HCT116 (cell line): ENCODE measurements at regions not wholly inside any gene's neighbourhood (a gene's known extent, or its start where the extent isn't known, plus 50 kb on each side); places are given as distances from the start of the nearest gene placed in this dataset.

Source experiments
- ATAC-seq: fragments of 200-7000 bp; cut with Tn5 transposase; 2 replicates; pipeline ENCODE4 v1.9.1; 2020; ENCODE audit warnings: mild to moderate bottlenecking, moderate library complexity
- BruUV-seq: library from RNA; stranded (reverse); fragments of 400-500 nt; replicated peaks from 2 replicates; lab custom pipeline; 2021; lab: Mats Ljungman, UMichigan
- CTCF ChIA-PET: fragments of 300-600 bp; sonication (Branson Sonifier 250); formaldehyde crosslinking; loops from one replicate; lab custom pipeline; 2021; ENCODE audit warnings: antibody characterized with exemption; lab: Charles Lee
- POLR2A ChIA-PET: fragments of 300-600, 350-600 bp; sonication (Branson Sonifier 250); formaldehyde crosslinking; loops from one replicate; lab custom pipeline; 2021; ENCODE audit warnings: antibody characterized with exemption; lab: Charles Lee
- RAD21 ChIA-PET, 2 experiments: fragments of 300-600 bp; sonication (Branson Sonifier 250); formaldehyde crosslinking; loops; one replicate each; lab custom pipeline; 2023; ENCODE audit warnings: low total read pairs in 2 of 2; ENCODE audit not compliant: uncharacterized antibody in 2 of 2, unreplicated experiment in 2 of 2, low non-redundant PET in 1 of 2; lab: Charles Lee
- DNase-seq: peaks from one replicate; pipeline ENCODE4 v3.0.0-alpha.2; 2010; ENCODE audit warnings: low read depth, low spot score
- H2AFZ ChIP-seq: fragments of 200-600 bp; shearing (Covaris generic), sonication (generic); 2 replicates; pipeline ENCODE4 v1.6.1; 2017; ENCODE audit warnings: low read depth, mixed run types, mixed read lengths, antibody characterized with exemption, low read length; ENCODE audit not compliant: poor library complexity, severe bottlenecking
- H3K27ac ChIP-seq: 2 replicates; pipeline ENCODE4 v1.5.1; 2012; ENCODE audit warnings: low read depth, low read length
- H3K27me3 ChIP-seq: fragments of 200-600 bp; sonication (generic); 2 replicates; pipeline ENCODE4 v1.6.1; 2016; ENCODE audit warnings: mixed run types, low read length, mixed read lengths; ENCODE audit not compliant: insufficient read depth
- H3K36me3 ChIP-seq, 2 experiments: fragments of 200-500 bp in 1 of 2; fragments of 200-600 bp in 1 of 2; sonication (Bioruptor generic) in 1 of 2; sonication (generic) in 1 of 2; 2 replicates each; pipeline versions ENCODE4 v1.5.1 to v1.6.1; 2014 to 2016; ENCODE audit warnings: low read length in 2 of 2, inconsistent platforms in 1 of 2, mixed read lengths in 1 of 2, mixed run types in 1 of 2; ENCODE audit not compliant: insufficient read depth in 2 of 2, control insufficient read depth in 1 of 2
- H3K4me1 ChIP-seq, 2 experiments: fragments of 200-600 bp in 1 of 2; sonication (generic) in 1 of 2; 2 replicates each; pipeline versions ENCODE4 v1.5.1 to v1.6.1; 2012 to 2017; ENCODE audit warnings: low read length in 2 of 2, inconsistent platforms in 1 of 2, mild to moderate bottlenecking in 1 of 2, mixed read lengths in 1 of 2, mixed run types in 1 of 2, moderate library complexity in 1 of 2; ENCODE audit not compliant: insufficient read depth in 2 of 2, control insufficient read depth in 1 of 2
- H3K4me2 ChIP-seq: fragments of 200-600 bp; sonication (generic); 2 replicates; pipeline ENCODE4 v1.6.1; 2017; ENCODE audit warnings: mixed run types, low read length, mixed read lengths
- H3K4me3 ChIP-seq, 2 experiments: fragments of 200-600 bp in 1 of 2; sonication (generic) in 1 of 2; replicated peaks in 1 of 2; 2 replicates each; pipeline ENCODE4 v1.5.1; 2011 to 2016; ENCODE audit warnings: low read length in 2 of 2, control low read depth in 1 of 2, low read depth in 1 of 2, mild to moderate bottlenecking in 1 of 2, mixed read lengths in 1 of 2, mixed run types in 1 of 2
- H3K79me2 ChIP-seq: fragments of 200-600 bp; sonication (generic); 2 replicates; pipeline ENCODE4 v1.6.1; 2017; ENCODE audit warnings: mild to moderate bottlenecking, mixed run types, low read length, moderate library complexity, mixed read lengths; ENCODE audit not compliant: insufficient read depth
- H3K9ac ChIP-seq: fragments of 200-600 bp; sonication (generic); 2 replicates; pipeline ENCODE4 v1.6.1; 2016; ENCODE audit warnings: low read length, mixed read lengths
- H3K9me2 ChIP-seq: fragments of 200-600 bp; sonication (generic), shearing (Covaris generic); 2 replicates; pipeline ENCODE4 v1.6.1; 2017; ENCODE audit warnings: mixed run types, mild to moderate bottlenecking, moderate library complexity; ENCODE audit not compliant: insufficient read depth
- H3K9me3 ChIP-seq, 2 experiments: fragments of 200-500 bp in 1 of 2; fragments of 200-600 bp in 1 of 2; sonication (Bioruptor generic) in 1 of 2; sonication (generic) in 1 of 2; 2 replicates each; pipeline ENCODE4 v1.6.1; 2014 to 2017; ENCODE audit warnings: low read length in 2 of 2, mixed read lengths in 2 of 2, inconsistent platforms in 1 of 2, low read depth in 1 of 2, mild to moderate bottlenecking in 1 of 2, mixed run types in 1 of 2, moderate library complexity in 1 of 2; ENCODE audit not compliant: control insufficient read depth in 1 of 2, insufficient read depth in 1 of 2
- H4K20me1 ChIP-seq: fragments of 200-600 bp; sonication (generic), shearing (Covaris generic); 2 replicates; pipeline ENCODE4 v1.6.1; 2017; ENCODE audit warnings: mixed run types, mild to moderate bottlenecking, moderate library complexity; ENCODE audit not compliant: insufficient read depth
- CEBPB ChIP-seq: IDR thresholded peaks from 2 replicates; pipeline ENCODE4 v1.6.1; 2012; ENCODE audit warnings: low read depth
- CTCF ChIP-seq, 3 experiments: fragments of 200-600 bp in 1 of 3; sonication (generic) in 1 of 3; IDR thresholded peaks in 2 of 3; conservative IDR thresholded peaks in 1 of 3; 2 replicates each; pipeline ENCODE4 v1.5.1; 2012 to 2017; ENCODE audit warnings: low read depth in 2 of 3, low read length in 2 of 3, antibody characterized with exemption in 1 of 3, borderline replicate concordance in 1 of 3, control low read depth in 1 of 3, mild to moderate bottlenecking in 1 of 3, mixed read lengths in 1 of 3, mixed run types in 1 of 3, moderate library complexity in 1 of 3; ENCODE audit not compliant: insufficient read depth in 1 of 3
- EGR1 ChIP-seq: IDR thresholded peaks from 2 replicates; pipeline ENCODE4 v1.6.1; 2012; ENCODE audit warnings: low read depth
- EZH2 ChIP-seq: fragments of 200-600 bp; sonication (generic); IDR thresholded peaks from 2 replicates; pipeline ENCODE4 v1.6.1; 2017; ENCODE audit warnings: antibody characterized with exemption, mixed run types
- REST ChIP-seq: IDR thresholded peaks from 2 replicates; pipeline ENCODE4 v1.6.1; 2012; ENCODE audit warnings: low read depth
- YY1 ChIP-seq: IDR thresholded peaks from 2 replicates; pipeline ENCODE4 v1.6.1; 2011; ENCODE audit warnings: low read length, low read depth, moderate library complexity, mild to moderate bottlenecking; ENCODE audit not compliant: insufficient replicate concordance; ENCODE audit errors: extremely low read depth
- ZFX ChIP-seq: fragments of 450-650 bp; IDR thresholded peaks from 2 replicates; pipeline ENCODE4 v1.6.1; 2017
- ZNF274 ChIP-seq: fragments of 200-500 bp; sonication (Bioruptor generic); IDR thresholded peaks from 2 replicates; pipeline ENCODE4 v1.6.1; 2014; ENCODE audit warnings: mild to moderate bottlenecking, low read depth, low read length, inconsistent platforms
- intact Hi-C: fragments of 100-400 bp; cut with micrococcal nuclease; formaldehyde crosslinking; loops from 2 replicates; pipeline ENCODE4 v1.10.0; 2022

GRCh38 chr2:44110444-44110843, 58.2 kb upstream of the PPM1B start:
- CTCF ChIA-PET = no interaction called here
- H3K9ac ChIP-seq = no peak overlapping the region
- no peaks in the 10 kb centered on the region for H3K4me1 ChIP-seq
- no TSS peak for BruUV-seq
- H3K9me2 ChIP-seq = no peaks in the 10 kb centered on the region
- H3K9me3 ChIP-seq = no peaks in the 10 kb centered on the region
- H3K4me3 ChIP-seq = no peak overlapping the region
- H4K20me1 ChIP-seq = no peaks in the 10 kb centered on the region
- POLR2A ChIA-PET = no interaction called here
- RAD21 ChIA-PET = no interaction called here
- no peak for TF ChIP-seq YY1
- TF ChIP-seq EZH2 = no peak
- DNase-seq = no peak
- H3K36me3 ChIP-seq = no peaks in the 10 kb centered on the region
- H3K27ac ChIP-seq = no peak overlapping the region
- H3K79me2 ChIP-seq = no peaks in the 10 kb centered on the region
- H2AFZ ChIP-seq = no peak overlapping the region
- ATAC-seq = no peak
- no peaks in the 10 kb centered on the region for H3K27me3 ChIP-seq
- H3K4me2 ChIP-seq = no peak overlapping the region
- intact Hi-C loops = no loop called here

- H4K20me1 ChIP-seq = no peaks in the 10 kb centered on the region
- POLR2A ChIA-PET = no interaction called here
- no peak for ATAC-seq
- no TSS peak for BruUV-seq
- no peak overlapping the region for H3K4me3 ChIP-seq
- no peak overlapping the region for H3K4me2 ChIP-seq
- RAD21 ChIA-PET = no interaction called here
- H3K9me2 ChIP-seq = no peaks in the 10 kb centered on the region
- H3K27me3 ChIP-seq = no peaks in the 10 kb centered on the region
- no peak overlapping the region for H3K27ac ChIP-seq
- no peaks in the 10 kb centered on the region for H3K36me3 ChIP-seq
- H3K4me1 ChIP-seq = no peaks in the 10 kb centered on the region
- DNase-seq = no peak
- CTCF ChIA-PET = no interaction called here
- H3K79me2 ChIP-seq = no peaks in the 10 kb centered on the region
- no peak for TF ChIP-seq EGR1
- 0 out of 2 replicates have a peak, but pooled peaks have one; percentile 14 for TF ChIP-seq CEBPB
- H3K9me3 ChIP-seq = no peaks in the 10 kb centered on the region
- H3K9ac ChIP-seq = no peak overlapping the region
- intact Hi-C loops = no loop called here
- no peak overlapping the region for H2AFZ ChIP-seq
These were observed 56.6 kb upstream of the PPM1B start for GRCh38 chr2:44112096-44112495.

GRCh38 chr2:44116319-44116718, 52.4 kb upstream of the PPM1B start:
- CTCF ChIA-PET = no interaction called here
- BruUV-seq = no TSS peak
- no peaks in the 10 kb centered on the region for H3K9me3 ChIP-seq
- RAD21 ChIA-PET = no interaction called here
- H3K27ac ChIP-seq = no peak overlapping the region
- no peak overlapping the region for H3K9ac ChIP-seq
- H3K27me3 ChIP-seq = no peaks in the 10 kb centered on the region
- H3K4me3 ChIP-seq = no peak overlapping the region
- intact Hi-C loops = no loop called here
- no peak overlapping the region for H2AFZ ChIP-seq
- ATAC-seq (no peak), DNase-seq (no peak)
- no peaks in the 10 kb centered on the region for H3K79me2 ChIP-seq
- H3K4me2 ChIP-seq = no peak overlapping the region
- H3K4me1 ChIP-seq = no peaks in the 10 kb centered on the region
- H4K20me1 ChIP-seq = no peaks in the 10 kb centered on the region
- no peaks in the 10 kb centered on the region for H3K36me3 ChIP-seq
- POLR2A ChIA-PET = no interaction called here
- H3K9me2 ChIP-seq = no peaks in the 10 kb centered on the region
- TF ChIP-seq ZNF274 (no peak), ZFX (no peak), CTCF (IDR thresholded peaks at IDR 0.05 in 2 of 3, conservative IDR thresholded peaks at IDR 0.05 in 1 of 3; ENCODE audit: borderline replicate concordance in 1 of 3, insufficient read depth in 1 of 3, low read depth in 2 of 3, low read length in 2 of 3) (no peak), YY1 (no peak), REST (no peak)
